NCI-H2227 (cell line): ENCODE measurements at regions not wholly inside any gene's neighbourhood (a gene's known extent, or its start where the extent isn't known, plus 50 kb on each side); places are given as distances from the start of the nearest gene placed in this dataset.
"Not testable (repeated sequence)": the region's sequence is repeated elsewhere in the genome, so short reads cannot be mapped to it uniquely, and the experiment has no call there.

Source experiments
- DNase-seq: peaks from one replicate; lab custom pipeline; 2025; ENCODE audit not compliant: unreplicated experiment; lab: John Stamatoyannopoulos, UW

GRCh38 chr13:58876473-58876872 is 1244.9 kb downstream of the PCDH17 start:
- DNase-seq = no peak

DNA sequence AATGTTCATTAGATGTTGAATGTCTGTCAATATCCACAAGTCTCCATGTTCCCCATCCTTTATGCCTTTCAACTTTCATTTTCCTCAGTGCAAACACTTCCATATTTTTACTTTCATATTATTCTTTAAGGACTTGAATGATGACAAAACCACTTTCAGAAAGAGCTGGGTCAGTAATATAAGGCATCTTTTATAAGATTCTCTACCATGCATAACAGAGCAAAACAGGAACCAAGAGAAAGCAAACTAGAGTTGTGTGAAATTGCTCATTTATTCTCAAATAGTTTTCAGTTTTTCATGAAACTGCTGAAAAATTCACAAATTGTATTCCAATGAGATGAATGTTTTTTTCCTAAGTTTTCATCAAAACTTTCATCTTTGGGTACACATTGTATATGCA is 1247.6 kb downstream of the PCDH17 start:
- DNase-seq = no peak

GRCh38 chr13:58882516-58882915 is 1251.0 kb downstream of the PCDH17 start:
- no peak for DNase-seq

- no peak for DNase-seq
Observed at GRCh38 chr13:58883405-58883804, 1251.9 kb downstream of the PCDH17 start.

- no peak for DNase-seq
Observed at GRCh38 chr13:58884353-58885209, 1253.0 kb downstream of the PCDH17 start.

- DNase-seq = no peak
Observed at GRCh38 chr13:58889474-58889873, 1257.9 kb downstream of the PCDH17 start.

GRCh38 chr13:58893396-58893795 is 1261.9 kb downstream of the PCDH17 start:
- no peak for DNase-seq

DNA sequence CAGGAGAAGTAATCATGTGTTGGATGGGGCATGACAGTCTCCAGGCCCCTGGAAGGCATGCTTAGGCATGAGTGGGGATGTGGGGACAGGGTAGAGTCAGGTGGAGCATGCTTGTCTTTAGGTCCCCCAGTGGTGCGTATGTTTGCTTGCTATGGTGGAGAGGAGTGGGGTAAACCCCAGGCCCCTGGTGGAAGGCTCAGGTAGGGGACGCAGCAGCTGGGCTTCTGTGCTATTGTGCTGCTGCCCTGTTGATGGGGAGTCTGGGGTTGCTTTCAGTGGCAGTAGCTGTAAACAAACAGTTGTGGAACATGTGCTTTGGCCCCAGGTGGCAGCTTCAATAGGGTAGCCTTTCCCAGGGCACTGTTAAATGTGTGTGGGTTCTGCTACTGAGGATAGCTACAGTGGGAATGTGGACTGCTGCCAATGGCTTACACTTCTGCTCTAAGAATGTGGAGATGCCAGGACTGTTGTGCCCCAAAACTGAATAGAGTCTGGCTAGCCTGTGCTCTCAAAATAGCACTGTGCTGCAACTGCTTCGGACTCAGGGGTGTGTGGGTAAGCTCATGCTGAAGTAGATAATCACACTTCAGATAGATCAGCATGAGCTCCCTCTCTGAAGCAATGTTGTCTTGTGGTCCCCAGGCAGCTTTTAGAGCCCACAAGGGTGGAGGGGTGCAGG is 1257.3 kb downstream of the DIAPH3 start:
- no peak for DNase-seq

GRCh38 chr13:58907347-58907746 is 1256.4 kb downstream of the DIAPH3 start:
- no peak for DNase-seq

- no peak for DNase-seq
Observed at GRCh38 chr13:58908019-58908679, 1255.6 kb downstream of the DIAPH3 start.

DNA sequence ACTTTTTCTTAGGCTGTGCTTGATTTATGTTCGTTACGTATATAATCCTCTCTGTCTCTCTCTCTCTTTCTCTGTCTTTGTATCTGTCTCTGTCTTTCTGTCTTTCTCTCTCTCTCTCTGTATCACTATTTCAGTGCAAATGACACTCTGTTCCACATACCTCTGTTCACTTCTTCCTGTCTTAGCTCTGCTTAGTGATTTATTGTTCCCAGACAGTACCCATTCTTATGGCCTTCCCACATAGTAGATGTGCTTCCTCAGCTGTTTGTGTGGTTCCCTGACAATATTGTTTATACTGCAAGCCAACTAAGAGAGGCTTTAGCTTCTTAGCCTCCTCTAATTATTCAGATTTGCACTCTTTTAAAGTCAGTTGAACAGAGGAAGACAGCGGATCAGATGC is 1244.2 kb downstream of the DIAPH3 start:
- no peak for DNase-seq

- DNase-seq = no peak
Observed at GRCh38 chr13:58921129-58921528, 1242.6 kb downstream of the DIAPH3 start.

GRCh38 chr13:58926858-58927257 is 1236.9 kb downstream of the DIAPH3 start:
- no peak for DNase-seq

- DNase-seq = no peak
Observed at GRCh38 chr13:58933475-58933874, 1230.3 kb downstream of the DIAPH3 start.

- no peak for DNase-seq
Observed at GRCh38 chr13:58935689-58936088, 1228.0 kb downstream of the DIAPH3 start.

DNA sequence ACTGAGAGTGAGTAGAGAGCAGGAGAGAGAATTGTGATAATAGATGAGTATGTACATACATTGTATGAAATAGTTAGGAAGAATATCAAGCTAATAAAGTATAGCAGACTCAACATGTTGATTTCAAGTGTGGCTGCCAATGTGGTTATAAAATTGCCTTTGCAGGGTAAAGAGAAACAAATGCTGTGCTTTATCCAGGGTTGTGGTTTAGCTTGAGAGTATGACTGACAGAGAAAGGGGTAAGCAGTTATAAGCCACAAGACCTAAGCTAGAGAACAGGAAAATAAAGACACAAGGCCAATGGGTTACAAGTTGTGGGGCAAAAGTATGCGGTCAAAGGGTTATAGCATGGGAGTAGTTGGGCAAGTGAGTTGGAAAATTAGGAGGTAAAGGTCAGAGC is 1217.5 kb downstream of the DIAPH3 start:
- no peak for DNase-seq

DNA sequence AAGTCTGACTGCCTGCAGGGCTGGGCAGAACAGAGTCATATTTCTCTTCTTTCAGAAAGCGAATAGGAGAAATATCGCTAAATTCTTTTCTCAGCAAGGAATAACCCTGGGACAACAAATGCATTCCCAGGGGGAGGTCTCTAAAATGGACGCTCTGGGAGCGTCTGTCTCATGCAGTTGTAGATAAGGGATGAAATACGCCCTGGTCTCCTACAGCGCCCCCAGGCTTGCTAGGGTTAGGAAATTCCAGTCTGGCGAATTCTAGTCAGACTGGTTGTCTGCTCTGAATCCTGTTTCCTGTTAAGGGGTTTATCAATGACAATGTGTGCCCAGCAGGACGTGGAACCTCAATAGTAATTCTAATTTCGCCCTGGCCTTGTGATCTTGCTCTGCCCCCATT is 1214.1 kb downstream of the DIAPH3 start:
- no peak for DNase-seq

DNA sequence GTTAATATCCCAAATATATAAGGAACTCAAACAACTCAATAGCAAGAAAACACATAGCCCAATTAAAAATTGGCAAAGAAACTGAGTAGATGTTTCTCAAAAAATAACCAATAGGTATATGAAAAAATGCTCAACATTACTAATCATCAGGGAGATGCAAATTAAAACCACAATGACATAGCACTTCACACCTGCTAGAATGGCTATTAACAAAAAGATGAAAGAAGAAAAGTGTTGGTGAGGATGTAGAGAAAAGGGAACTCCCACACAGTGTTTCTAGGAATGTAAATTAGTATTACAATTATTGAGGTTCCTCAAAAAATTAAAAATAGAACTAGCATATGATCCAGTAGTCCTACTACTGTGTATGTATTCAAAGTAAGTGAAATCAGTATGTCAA is 1212.8 kb downstream of the DIAPH3 start:
- DNase-seq = no peak

DNA sequence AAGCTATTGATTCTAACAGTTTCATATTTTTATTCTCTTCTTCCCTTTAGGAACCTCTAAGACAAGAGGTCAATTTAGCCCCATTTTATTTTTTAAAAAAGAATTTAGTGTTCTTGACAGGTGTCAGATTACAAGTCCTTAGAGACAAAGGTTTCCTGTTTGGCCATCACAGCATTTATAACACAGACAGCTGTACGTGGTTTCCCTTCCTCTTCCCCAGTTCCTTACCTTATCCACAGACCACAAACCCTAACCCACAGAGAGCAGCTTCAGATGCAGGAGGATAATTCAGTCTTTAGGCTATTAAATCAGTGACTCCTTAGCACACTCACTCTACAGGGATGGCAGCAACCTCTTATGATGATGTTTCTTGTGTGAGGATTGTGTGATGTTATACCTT is 1210.1 kb downstream of the DIAPH3 start:
- no peak for DNase-seq

GRCh38 chr13:58955546-58956385 is 1208.0 kb downstream of the DIAPH3 start:
- no peak for DNase-seq

DNA sequence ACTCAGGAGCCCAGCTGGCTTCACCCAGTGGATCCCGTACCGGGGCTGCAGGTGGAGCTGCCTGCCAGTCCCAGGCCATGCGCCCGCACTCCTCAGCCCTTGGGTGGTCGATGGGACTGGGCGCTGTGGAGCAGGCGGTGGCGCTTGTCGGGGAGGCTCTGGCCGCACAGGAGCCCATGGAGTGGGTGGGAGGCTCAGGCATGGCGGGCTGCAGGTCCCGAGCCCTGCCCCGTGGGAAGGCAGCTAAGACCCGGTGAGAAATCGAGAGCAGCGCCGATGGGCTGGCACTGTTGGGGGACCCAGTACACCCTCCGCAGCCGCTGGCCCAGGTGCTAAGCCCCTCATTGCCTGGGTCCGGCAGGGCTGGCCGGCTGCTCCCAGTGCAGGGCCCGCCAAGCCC is 1205.6 kb downstream of the DIAPH3 start:
- not testable (repeated sequence) for DNase-seq
